Neural cell (in vitro differentiated cells): ENCODE measurements at regions not wholly inside any gene's neighbourhood (a gene's known extent, or its start where the extent isn't known, plus 50 kb on each side); places are given as distances from the start of the nearest gene placed in this dataset.

ENCODE experiments used
- H2AFZ ChIP-seq: fragments of 200-600, 300-800 bp; sonication (generic), shearing (Covaris generic); 2 replicates; pipeline ENCODE4 v1.6.0; 2014; ENCODE audit warnings: low read depth, mild to moderate bottlenecking, antibody characterized with exemption, low read length, moderate library complexity
- H3F3A ChIP-seq: fragments of 200-600 bp; shearing (Covaris generic); 2 replicates; pipeline ENCODE4 v1.6.1; 2016; ENCODE audit warnings: mild to moderate bottlenecking, moderate library complexity, mixed read lengths, antibody characterized with exemption, low read length; ENCODE audit not compliant: insufficient read depth, poor library complexity, severe bottlenecking
- H3K27ac ChIP-seq: fragments of 200-600, 300-800 bp; sonication (generic), shearing (Covaris generic); 2 replicates; pipeline ENCODE4 v1.5.1; 2014; ENCODE audit warnings: mild to moderate bottlenecking, low read length, moderate library complexity
- H3K27me3 ChIP-seq: fragments of 300-800, 200-600 bp; sonication (generic), shearing (Covaris generic); 2 replicates; pipeline ENCODE4 v1.6.0; 2014; ENCODE audit warnings: mild to moderate bottlenecking, low read depth, low read length, moderate library complexity; ENCODE audit not compliant: insufficient read depth
- H3K36me3 ChIP-seq: fragments of 300-800, 200-600 bp; sonication (generic), shearing (Covaris generic); 2 replicates; pipeline ENCODE4 v1.5.1; 2014; ENCODE audit warnings: mild to moderate bottlenecking, antibody characterized with exemption, low read length, moderate library complexity; ENCODE audit not compliant: insufficient read depth
- H3K4me2 ChIP-seq: fragments of 300-800, 200-600 bp; sonication (generic), shearing (Covaris generic); 2 replicates; pipeline ENCODE4 v1.6.0; 2014; ENCODE audit warnings: mild to moderate bottlenecking, low read length
- H3K4me3 ChIP-seq: fragments of 300-800, 200-600 bp; sonication (generic), shearing (Covaris generic); 2 replicates; pipeline ENCODE4 v1.5.1; 2014; ENCODE audit warnings: mild to moderate bottlenecking, low read length, moderate library complexity
- H3K79me2 ChIP-seq: fragments of 200-600 bp; shearing (Covaris generic); replicated peaks from 2 replicates; pipeline ENCODE4 v1.6.0; 2014; ENCODE audit warnings: mild to moderate bottlenecking, low read length, moderate library complexity; ENCODE audit not compliant: insufficient read depth
- H3K9ac ChIP-seq: fragments of 300-800, 200-600 bp; sonication (generic), shearing (Covaris generic); 2 replicates; pipeline ENCODE4 v1.6.1; 2016; ENCODE audit warnings: mild to moderate bottlenecking, low read length, mixed read lengths
- H3K9me2 ChIP-seq: fragments of 200-600 bp; shearing (Covaris generic); 2 replicates; pipeline ENCODE4 v1.6.1; 2016; ENCODE audit warnings: mild to moderate bottlenecking, low read length, mixed read lengths; ENCODE audit not compliant: insufficient read depth
- H3K9me3 ChIP-seq: fragments of 200-600, 300-800 bp; sonication (generic), shearing (Covaris generic); 2 replicates; pipeline ENCODE4 v1.6.1; 2016; ENCODE audit warnings: mild to moderate bottlenecking, mixed run types, low read length, moderate library complexity, mixed read lengths
- H4K20me1 ChIP-seq: fragments of 200-600 bp; shearing (Covaris generic); 2 replicates; pipeline ENCODE4 v1.6.1; 2016; ENCODE audit warnings: mild to moderate bottlenecking, mixed run types; ENCODE audit not compliant: insufficient read depth
- EP300 ChIP-seq: fragments of 450-650 bp; conservative IDR thresholded peaks from 2 replicates; pipeline ENCODE4 v1.6.1; 2014; ENCODE audit warnings: antibody characterized with exemption, mild to moderate bottlenecking, moderate library complexity; ENCODE audit not compliant: poor library complexity, severe bottlenecking
- EZH2 ChIP-seq: fragments of 200-600, 300-800 bp; shearing (Covaris generic), sonication (generic); IDR thresholded peaks from 2 replicates; pipeline ENCODE4 v1.6.1; 2014; ENCODE audit warnings: antibody characterized with exemption, low read length, borderline replicate concordance, mild to moderate bottlenecking; ENCODE audit not compliant: insufficient read depth, poor library complexity, severe bottlenecking
- MXI1 ChIP-seq: fragments of 450-650 bp; conservative IDR thresholded peaks from 2 replicates; pipeline ENCODE4 v1.6.1; 2014; ENCODE audit warnings: antibody characterized with exemption, mild to moderate bottlenecking; ENCODE audit not compliant: poor library complexity, severe bottlenecking
- POLR2AphosphoS5 ChIP-seq: IDR thresholded peaks from 2 replicates; pipeline ENCODE4 v1.6.1; 2012
- RAD21 ChIP-seq: fragments of 450-650 bp; conservative IDR thresholded peaks from 2 replicates; pipeline ENCODE4 v1.6.1; 2014; ENCODE audit warnings: antibody characterized with exemption, mild to moderate bottlenecking, moderate library complexity
- SMC3 ChIP-seq: fragments of 450-650 bp; conservative IDR thresholded peaks from 2 replicates; pipeline ENCODE4 v1.6.1; 2014; ENCODE audit warnings: antibody characterized with exemption, mild to moderate bottlenecking, moderate library complexity; ENCODE audit not compliant: poor library complexity
- TAF1 ChIP-seq: IDR thresholded peaks from 2 replicates; pipeline ENCODE4 v1.6.1; 2012; ENCODE audit warnings: low read depth
- TF ChIP-seq, protein P1 (sequence below): IDR thresholded peaks from 2 replicates; pipeline ENCODE4 v1.6.1; 2012; ENCODE audit warnings: borderline replicate concordance
- TF ChIP-seq, protein P2 (sequence below): fragments of 450-650 bp; IDR thresholded peaks from 2 replicates; pipeline ENCODE4 v1.5.1; 2014; ENCODE audit warnings: antibody characterized with exemption, mild to moderate bottlenecking, moderate library complexity; ENCODE audit not compliant: poor library complexity, severe bottlenecking

DNA sequence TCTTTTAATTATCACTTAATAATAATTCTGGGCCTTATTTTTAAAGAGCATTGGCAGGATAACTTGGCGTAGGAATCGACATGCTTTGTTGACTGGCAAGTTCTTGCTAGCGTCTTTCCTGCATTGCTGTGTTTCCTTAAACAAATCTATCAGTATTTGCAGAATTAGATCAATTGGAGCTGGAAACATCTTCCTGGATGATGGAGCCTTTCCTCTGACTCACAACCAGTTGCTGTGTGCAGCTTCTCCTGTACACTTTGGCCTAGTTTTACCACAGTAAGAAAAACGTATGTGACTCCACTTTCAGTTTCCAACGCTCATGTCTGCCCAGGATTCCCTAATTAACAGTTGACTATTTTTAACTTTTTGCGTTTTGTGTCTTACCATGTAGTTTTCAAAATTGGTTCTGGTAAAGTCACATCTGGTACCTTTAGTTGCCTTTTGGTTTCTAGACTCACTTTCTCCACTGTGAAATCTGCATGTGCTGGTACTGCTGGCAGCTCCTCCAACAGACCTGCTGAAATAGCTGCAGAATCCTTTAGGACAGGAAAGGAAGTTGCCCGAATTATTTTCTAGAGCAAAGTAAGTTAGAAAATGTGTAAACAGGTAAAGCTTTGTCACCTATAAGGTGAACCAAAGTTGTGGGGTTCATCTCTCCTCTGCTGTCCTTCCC is 553.2 kb upstream of the FAT1 start:
- no peak overlapping the region for H3K27ac ChIP-seq
- TF ChIP-seq EZH2 (no peak), RAD21 (no peak), POLR2AphosphoS5 (no peak), MXI1 (no peak), TAF1 (no peak), EP300 (no peak), SMC3 (no peak)
- TF ChIP-seq, protein P1, sequence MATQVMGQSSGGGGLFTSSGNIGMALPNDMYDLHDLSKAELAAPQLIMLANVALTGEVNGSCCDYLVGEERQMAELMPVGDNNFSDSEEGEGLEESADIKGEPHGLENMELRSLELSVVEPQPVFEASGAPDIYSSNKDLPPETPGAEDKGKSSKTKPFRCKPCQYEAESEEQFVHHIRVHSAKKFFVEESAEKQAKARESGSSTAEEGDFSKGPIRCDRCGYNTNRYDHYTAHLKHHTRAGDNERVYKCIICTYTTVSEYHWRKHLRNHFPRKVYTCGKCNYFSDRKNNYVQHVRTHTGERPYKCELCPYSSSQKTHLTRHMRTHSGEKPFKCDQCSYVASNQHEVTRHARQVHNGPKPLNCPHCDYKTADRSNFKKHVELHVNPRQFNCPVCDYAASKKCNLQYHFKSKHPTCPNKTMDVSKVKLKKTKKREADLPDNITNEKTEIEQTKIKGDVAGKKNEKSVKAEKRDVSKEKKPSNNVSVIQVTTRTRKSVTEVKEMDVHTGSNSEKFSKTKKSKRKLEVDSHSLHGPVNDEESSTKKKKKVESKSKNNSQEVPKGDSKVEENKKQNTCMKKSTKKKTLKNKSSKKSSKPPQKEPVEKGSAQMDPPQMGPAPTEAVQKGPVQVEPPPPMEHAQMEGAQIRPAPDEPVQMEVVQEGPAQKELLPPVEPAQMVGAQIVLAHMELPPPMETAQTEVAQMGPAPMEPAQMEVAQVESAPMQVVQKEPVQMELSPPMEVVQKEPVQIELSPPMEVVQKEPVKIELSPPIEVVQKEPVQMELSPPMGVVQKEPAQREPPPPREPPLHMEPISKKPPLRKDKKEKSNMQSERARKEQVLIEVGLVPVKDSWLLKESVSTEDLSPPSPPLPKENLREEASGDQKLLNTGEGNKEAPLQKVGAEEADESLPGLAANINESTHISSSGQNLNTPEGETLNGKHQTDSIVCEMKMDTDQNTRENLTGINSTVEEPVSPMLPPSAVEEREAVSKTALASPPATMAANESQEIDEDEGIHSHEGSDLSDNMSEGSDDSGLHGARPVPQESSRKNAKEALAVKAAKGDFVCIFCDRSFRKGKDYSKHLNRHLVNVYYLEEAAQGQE, result no peak
- TF ChIP-seq, protein P2, sequence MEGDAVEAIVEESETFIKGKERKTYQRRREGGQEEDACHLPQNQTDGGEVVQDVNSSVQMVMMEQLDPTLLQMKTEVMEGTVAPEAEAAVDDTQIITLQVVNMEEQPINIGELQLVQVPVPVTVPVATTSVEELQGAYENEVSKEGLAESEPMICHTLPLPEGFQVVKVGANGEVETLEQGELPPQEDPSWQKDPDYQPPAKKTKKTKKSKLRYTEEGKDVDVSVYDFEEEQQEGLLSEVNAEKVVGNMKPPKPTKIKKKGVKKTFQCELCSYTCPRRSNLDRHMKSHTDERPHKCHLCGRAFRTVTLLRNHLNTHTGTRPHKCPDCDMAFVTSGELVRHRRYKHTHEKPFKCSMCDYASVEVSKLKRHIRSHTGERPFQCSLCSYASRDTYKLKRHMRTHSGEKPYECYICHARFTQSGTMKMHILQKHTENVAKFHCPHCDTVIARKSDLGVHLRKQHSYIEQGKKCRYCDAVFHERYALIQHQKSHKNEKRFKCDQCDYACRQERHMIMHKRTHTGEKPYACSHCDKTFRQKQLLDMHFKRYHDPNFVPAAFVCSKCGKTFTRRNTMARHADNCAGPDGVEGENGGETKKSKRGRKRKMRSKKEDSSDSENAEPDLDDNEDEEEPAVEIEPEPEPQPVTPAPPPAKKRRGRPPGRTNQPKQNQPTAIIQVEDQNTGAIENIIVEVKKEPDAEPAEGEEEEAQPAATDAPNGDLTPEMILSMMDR, result no peak
- H3K79me2 ChIP-seq, result no peaks in the 10 kb centered on the region
- no peaks in the 10 kb centered on the region for H4K20me1 ChIP-seq
- H2AFZ ChIP-seq, result no peak overlapping the region
- H3K4me2 ChIP-seq, result no peak overlapping the region
- H3K9me3 ChIP-seq, result no peaks in the 10 kb centered on the region
- H3K9me2 ChIP-seq, result no peaks in the 10 kb centered on the region
- H3K4me3 ChIP-seq, result no peak overlapping the region
- no peaks in the 10 kb centered on the region for H3K36me3 ChIP-seq
- no peaks in the 10 kb centered on the region for H3F3A ChIP-seq
- no peak overlapping the region for H3K9ac ChIP-seq
- no peaks in the 10 kb centered on the region for H3K27me3 ChIP-seq

DNA sequence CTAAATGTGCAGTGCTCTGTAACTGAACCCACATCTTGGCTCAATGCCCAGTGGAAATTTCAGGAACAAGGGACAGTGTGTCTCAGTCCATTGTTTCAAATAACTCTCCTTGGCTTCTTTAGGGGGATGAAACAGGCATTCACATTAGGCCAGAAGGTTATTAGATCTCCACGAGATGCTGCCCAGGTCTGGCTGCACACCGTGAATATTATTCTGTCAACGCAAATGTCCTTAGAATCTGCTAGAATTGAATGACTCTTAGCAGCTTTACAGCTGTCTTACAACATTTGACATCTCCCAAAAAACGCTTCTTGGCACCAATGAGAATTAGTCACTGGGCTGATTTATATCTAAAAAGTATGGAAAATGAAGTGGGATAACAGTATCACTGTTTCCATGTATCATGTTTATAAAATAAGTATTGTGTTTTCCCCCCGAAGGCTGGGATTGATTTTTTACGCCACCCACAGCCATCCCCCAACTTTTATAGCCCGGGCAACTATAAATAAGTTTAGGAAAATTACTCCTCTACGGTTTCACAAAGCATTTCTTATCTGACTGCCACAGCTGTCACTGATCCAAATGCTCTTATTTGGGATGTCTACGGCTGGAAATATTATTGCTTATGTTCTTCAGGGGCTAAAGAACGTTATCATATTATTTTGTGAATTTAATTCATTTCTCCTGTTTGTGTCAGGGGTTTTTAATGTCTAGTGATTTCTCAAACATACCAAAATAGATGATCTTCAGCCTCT is 559.7 kb upstream of the FAT1 start:
- no peaks in the 10 kb centered on the region for H3K27me3 ChIP-seq
- TF ChIP-seq MXI1 (no peak), SMC3 (no peak), RAD21 (no peak), EZH2 (no peak), TAF1 (no peak), POLR2AphosphoS5 (no peak), EP300 (no peak)
- TF ChIP-seq, protein P1, result no peak
- TF ChIP-seq, protein P2, result no peak
- H4K20me1 ChIP-seq, result no peaks in the 10 kb centered on the region
- H3K4me3 ChIP-seq, result no peak overlapping the region
- no peaks in the 10 kb centered on the region for H3F3A ChIP-seq
- H3K36me3 ChIP-seq, result no peaks in the 10 kb centered on the region
- no peak overlapping the region for H2AFZ ChIP-seq
- H3K9ac ChIP-seq, result no peak overlapping the region
- H3K27ac ChIP-seq, result no peak overlapping the region
- no peaks in the 10 kb centered on the region for H3K9me3 ChIP-seq
- H3K4me2 ChIP-seq, result no peak overlapping the region
- no peaks in the 10 kb centered on the region for H3K79me2 ChIP-seq
- no peaks in the 10 kb centered on the region for H3K9me2 ChIP-seq
